HG03575 (cell line): ENCODE measurements at regions not wholly inside any gene's neighbourhood (a gene's known extent, or its start where the extent isn't known, plus 50 kb on each side); places are given as distances from the start of the nearest gene placed in this dataset.
"Not testable (repeated sequence)": the region's sequence is repeated elsewhere in the genome, so short reads cannot be mapped to it uniquely, and the experiment has no call there.

Source experiments
- ATAC-seq: cut with Tn5 transposase; IDR thresholded peaks from one replicate; pipeline ENCODE4 v1.9.1; 2021; ENCODE audit not compliant: unreplicated experiment, insufficient number of reproducible peaks, low FRiP score; ENCODE audit errors: extremely low read depth

GRCh38 chr6:105676857-105677256 lies 274.0 kb upstream of the PREP start:
- no peak for ATAC-seq

DNA sequence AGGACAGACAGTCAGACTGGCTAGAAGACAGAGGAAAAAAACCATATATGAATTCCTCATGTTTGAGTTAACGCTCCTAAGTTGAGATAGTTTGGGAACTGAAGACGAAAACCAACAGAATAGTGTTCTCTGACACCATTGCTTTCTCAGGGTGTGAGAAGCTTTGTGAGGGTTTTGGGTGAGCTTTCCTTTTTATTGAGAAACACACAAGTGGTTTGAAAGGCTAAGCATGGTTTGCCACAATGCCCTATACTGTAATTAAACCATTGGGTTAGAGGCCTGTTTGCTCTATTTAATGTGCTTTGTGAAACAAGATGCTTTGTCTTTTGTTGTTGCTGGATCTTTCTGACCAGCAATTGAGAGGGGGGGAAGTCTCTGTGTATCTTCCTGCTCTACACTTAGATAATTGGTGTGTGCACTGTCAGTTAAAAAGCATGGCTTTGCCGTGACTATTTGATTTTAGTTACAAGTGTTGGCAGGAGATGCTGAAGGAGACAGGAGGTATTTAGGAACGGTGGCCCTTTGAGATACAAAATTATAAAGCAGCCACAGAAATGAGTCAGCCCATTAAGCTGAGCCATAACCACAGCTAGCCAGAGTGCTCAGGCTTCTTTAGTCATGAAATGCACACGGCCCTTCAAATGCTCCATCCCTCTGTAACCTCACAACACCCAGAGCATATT lies 273.0 kb upstream of the PREP start:
- ATAC-seq, result no peak

GRCh38 chr6:105672856-105673538 lies 270.1 kb upstream of the PREP start:
- not testable (repeated sequence) for ATAC-seq

DNA sequence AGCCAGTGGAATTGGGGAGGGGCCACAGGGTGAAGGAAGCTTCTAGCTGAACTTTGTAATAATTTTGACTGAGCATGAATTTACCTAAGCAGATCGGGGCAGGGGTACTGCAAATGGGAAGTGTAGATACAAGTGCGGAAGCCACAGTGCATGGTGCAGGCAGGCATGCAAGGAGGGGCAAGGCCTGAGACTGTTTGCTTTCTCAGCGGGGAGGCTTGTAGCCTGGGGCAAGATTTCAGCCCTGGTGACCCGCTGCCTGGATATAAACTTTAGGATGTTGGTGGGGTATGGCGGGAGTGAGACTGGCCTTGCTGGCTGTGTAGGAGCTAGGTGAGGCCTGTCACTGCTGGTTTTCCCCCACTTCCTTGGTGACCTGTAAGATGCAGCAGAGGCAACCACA lies 266.4 kb upstream of the PREP start:
- ATAC-seq, result no peak

- ATAC-seq, result no peak
These were observed 264.2 kb upstream of the PREP start for GRCh38 chr6:105667056-105667455.

DNA sequence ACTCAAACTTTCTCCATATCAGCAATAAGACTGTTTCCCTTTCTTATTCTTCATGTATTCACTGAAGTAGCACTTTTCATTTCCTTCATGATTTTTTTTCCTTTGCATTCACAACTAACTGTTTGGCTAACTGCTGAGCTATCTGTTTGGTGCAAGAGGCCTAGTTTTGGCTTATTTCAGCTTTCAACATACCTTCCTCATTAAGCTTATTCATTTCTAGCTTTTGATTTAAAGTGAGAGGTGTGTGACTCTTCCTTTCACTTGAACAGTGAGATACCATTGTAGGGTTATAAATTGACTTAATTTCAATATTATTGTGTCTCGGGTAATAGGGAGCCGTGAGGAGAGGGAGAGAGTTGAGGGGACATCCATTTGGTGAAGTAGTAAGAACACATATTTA lies 262.0 kb upstream of the PREP start:
- ATAC-seq, result no peak

- ATAC-seq, result no peak
These were observed 249.1 kb upstream of the PREP start for GRCh38 chr6:105651969-105652368.

- no peak for ATAC-seq
These were observed 247.5 kb upstream of the PREP start for GRCh38 chr6:105650347-105650746.

- no peak for ATAC-seq
These were observed 246.3 kb upstream of the PREP start for GRCh38 chr6:105649192-105649591.

GRCh38 chr6:105648276-105648675 lies 245.4 kb upstream of the PREP start:
- ATAC-seq, result no peak

- peak; percentile 92 for ATAC-seq
These were observed 243.5 kb upstream of the PREP start for GRCh38 chr6:105646391-105646867.

DNA sequence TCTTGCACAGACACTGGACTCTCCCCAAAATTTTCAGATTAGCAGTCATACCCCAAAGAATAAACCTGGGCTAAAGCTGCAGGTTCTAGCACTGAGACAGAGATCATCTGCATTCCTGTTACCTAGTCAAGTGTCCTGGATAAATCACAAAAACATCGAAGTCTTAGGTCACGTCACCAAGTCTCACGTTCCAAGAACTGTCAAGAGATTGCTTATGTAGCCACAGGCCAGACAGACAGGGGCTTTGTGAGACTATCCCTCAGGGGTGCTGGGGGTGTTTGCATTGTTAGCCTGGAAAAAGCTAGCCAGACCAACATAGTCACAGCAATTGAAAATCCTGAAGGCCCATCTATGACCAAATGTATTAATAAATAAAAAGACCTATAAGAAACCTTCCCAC lies 243.1 kb upstream of the PREP start:
- no peak for ATAC-seq

- no peak for ATAC-seq
These were observed 242.3 kb upstream of the PREP start for GRCh38 chr6:105645156-105645555.

- no peak for ATAC-seq
These were observed 241.8 kb upstream of the PREP start for GRCh38 chr6:105644691-105645090.

DNA sequence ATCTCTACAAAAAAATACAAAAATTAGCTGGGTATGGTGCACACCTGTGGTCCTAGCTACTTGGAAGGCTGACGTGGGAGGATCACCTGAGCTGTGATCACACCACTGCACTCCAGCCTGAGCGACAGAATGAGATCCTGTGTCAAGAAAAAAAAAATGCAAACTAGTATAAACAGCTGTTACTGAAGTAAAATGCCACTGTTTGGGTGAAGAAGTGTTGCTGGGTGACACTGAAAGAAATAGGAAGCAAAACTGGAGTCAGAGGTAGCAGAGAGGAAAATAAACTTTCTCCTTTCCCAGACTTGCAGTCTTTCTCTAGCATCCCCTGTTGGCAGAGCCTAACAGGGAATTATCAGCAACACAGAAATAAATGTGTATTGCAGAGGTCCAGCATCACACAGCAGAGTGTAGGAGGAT lies 241.2 kb upstream of the PREP start:
- ATAC-seq, result no peak

GRCh38 chr6:105642708-105643107 lies 239.8 kb upstream of the PREP start:
- no peak for ATAC-seq

DNA sequence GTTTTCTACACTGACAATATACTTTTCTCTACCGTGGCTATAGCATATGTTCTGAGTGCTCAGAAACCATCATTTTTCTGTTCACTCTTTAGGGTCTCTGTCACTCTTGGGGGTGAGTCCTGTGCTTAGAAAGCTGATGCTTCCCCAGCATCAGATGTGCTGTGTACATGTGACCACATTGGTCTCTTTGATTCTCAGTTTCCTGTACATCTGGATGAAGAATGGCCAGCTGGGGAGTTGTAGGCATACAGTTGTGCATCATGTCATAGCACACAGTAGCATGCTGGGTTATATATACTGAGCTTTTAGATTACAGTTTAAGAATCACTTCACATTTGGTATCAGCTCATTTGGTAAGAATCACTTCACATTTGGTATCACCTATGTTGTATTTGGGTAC lies 238.6 kb upstream of the PREP start:
- no peak for ATAC-seq

GRCh38 chr6:105639124-105639523 lies 236.2 kb upstream of the PREP start:
- ATAC-seq, result no peak

DNA sequence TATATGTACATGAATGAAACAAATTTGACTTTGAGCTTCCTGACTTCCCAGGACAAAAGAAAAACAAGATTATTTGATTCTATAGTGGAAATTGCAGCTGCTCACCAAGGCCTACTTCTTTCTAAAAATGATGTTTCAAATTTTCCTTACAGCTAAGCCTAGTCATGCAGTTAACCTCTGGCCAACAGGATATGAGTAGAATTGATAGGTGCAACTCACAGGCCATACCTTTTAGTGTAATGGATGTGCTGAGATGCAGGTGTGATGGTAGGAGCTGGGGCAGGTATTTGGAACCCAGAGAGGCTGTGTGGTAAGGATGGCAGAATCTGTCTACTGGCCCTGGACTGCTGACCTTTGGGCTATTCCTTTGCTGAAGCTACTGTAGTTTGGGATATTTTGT lies 230.9 kb upstream of the PREP start:
- ATAC-seq, result no peak

GRCh38 chr6:105628156-105628860 lies 225.4 kb upstream of the PREP start:
- ATAC-seq, result no peak
